ENCODE measurements at regions not wholly inside any gene's neighbourhood (a gene's known extent, or its start where the extent isn't known, plus 50 kb on each side); places are given as distances from the start of the nearest gene placed in this dataset.

DNA sequence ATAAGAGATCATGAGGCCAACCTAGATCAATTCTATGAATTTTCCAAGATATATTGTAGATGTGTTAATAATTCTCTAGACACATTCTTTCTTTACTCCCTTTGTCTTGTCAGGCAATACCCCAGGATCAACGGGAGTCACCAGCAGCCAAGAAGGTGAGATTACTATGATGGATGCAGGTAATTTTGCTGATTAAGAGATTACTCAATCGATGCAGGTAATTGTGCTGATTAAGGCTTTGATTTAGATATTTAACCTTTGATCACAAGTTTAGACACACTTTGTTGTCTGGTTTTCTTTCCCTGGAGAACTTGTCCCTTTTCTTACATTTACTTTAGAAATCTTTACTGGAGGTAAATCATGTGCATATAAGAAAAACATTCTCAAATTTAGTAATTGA, 134.3 kb upstream of the CNTN1 start:
- TF ChIP-seq, protein P1, sequence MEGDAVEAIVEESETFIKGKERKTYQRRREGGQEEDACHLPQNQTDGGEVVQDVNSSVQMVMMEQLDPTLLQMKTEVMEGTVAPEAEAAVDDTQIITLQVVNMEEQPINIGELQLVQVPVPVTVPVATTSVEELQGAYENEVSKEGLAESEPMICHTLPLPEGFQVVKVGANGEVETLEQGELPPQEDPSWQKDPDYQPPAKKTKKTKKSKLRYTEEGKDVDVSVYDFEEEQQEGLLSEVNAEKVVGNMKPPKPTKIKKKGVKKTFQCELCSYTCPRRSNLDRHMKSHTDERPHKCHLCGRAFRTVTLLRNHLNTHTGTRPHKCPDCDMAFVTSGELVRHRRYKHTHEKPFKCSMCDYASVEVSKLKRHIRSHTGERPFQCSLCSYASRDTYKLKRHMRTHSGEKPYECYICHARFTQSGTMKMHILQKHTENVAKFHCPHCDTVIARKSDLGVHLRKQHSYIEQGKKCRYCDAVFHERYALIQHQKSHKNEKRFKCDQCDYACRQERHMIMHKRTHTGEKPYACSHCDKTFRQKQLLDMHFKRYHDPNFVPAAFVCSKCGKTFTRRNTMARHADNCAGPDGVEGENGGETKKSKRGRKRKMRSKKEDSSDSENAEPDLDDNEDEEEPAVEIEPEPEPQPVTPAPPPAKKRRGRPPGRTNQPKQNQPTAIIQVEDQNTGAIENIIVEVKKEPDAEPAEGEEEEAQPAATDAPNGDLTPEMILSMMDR (conservative IDR thresholded peaks at IDR 0.05 in 1 of 2, IDR thresholded peaks at IDR 0.05 in 1 of 2; ENCODE audit: extremely low read depth in 1 of 2, insufficient read depth in 1 of 2, low read depth in 1 of 2, low read length in 2 of 2): no peak
- no peak for TF ChIP-seq EZH2 (IDR thresholded peaks at IDR 0.05; ENCODE audit: borderline replicate concordance, low read length)

Data from mammary epithelial cell (primary cell).